Coronary artery (tissue), 2 donors: ENCODE measurements at regions not wholly inside any gene's neighbourhood (a gene's known extent, or its start where the extent isn't known, plus 50 kb on each side); places are given as distances from the start of the nearest gene placed in this dataset.

Experiments used
- DNase-seq: peaks from one replicate; pipeline ENCODE4 v3.0.0-alpha.2; 2017; ENCODE audit warnings: low spot score
- H3K27ac ChIP-seq, 2 donors: fragments of 200-600 bp; sonication (generic); one replicate each; pipeline ENCODE4 v1.5.1; 2016 to 2019
- H3K4me3 ChIP-seq: fragments of 200-600 bp; sonication (generic); 2 replicates; pipeline ENCODE4 v1.5.1; 2016; ENCODE audit warnings: mild to moderate bottlenecking, moderate library complexity
- TF ChIP-seq, protein P1 (sequence below): fragments of 200-600 bp; sonication (generic); IDR thresholded peaks from one replicate; pipeline ENCODE4 v1.5.1; 2019; ENCODE audit warnings: antibody characterized with exemption

DNA sequence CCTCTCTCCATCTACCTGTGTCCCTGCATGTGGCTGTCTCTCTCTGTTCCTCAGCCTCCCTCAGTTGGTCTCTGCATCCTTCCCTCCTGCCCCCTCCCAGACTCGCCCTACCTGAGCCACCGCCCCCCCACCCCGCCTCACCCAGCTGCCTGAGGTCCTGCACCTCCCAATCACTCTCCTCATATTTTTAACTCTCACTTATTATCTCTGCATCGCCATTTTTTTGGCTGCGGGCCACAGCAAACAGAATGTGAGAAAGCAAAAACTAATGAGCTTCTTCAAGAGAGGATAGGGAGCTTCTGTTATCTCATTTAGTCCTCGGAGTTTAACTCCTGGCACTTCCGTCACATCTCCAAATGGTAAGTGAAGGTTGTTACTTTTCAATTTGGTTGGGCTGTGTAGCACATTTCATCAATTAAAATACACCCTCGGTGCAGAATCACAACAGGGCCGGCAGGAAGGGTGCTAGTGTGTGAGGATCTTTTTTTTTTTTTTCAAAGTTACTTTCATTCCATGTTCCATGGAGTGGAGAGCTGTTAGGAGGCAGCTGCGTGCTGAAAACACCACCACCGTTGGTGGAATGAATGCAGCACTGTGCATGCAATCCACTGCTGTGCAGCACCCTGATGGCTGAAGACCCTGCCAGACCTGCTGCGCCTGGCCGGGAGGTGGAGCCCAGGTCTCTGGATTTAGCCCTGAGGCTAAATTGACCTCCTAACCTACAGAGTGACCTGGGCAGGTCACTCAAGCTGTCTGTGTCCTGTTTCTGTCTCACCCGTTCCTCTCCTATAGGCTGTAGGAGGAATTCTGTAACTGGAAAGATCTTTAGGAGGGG, 157.2 kb upstream of the NFIA start:
- DNase-seq, result no peak
- TF ChIP-seq, protein P1, sequence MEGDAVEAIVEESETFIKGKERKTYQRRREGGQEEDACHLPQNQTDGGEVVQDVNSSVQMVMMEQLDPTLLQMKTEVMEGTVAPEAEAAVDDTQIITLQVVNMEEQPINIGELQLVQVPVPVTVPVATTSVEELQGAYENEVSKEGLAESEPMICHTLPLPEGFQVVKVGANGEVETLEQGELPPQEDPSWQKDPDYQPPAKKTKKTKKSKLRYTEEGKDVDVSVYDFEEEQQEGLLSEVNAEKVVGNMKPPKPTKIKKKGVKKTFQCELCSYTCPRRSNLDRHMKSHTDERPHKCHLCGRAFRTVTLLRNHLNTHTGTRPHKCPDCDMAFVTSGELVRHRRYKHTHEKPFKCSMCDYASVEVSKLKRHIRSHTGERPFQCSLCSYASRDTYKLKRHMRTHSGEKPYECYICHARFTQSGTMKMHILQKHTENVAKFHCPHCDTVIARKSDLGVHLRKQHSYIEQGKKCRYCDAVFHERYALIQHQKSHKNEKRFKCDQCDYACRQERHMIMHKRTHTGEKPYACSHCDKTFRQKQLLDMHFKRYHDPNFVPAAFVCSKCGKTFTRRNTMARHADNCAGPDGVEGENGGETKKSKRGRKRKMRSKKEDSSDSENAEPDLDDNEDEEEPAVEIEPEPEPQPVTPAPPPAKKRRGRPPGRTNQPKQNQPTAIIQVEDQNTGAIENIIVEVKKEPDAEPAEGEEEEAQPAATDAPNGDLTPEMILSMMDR, result no peak
- Histone ChIP-seq H3K4me3 (no peak overlapping the region), H3K27ac (no peak overlapping the region)

DNA sequence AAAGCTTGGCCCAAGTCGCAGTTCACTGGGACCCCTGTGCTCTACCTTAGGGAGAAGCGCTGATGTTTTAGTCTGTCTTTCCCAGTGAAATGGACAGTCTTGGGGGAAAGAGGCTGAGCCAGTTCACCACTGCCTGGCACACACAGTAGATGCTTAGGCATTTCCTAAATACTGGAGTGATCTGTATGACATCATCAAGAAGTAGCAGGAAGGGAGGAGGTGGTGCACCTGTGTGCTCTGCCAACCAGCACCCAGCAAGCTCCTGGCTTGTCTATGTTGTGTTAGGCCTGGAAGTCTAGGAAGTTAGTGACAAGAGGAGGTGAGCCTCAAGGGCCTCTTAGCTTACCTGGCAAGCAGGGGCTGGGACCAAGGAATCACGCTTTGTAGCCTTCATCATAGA, 158.2 kb upstream of the NFIA start:
- Histone ChIP-seq H3K4me3 (no peak overlapping the region), H3K27ac (no peak overlapping the region)
- DNase-seq, result no peak
- TF ChIP-seq, protein P1, result no peak

DNA sequence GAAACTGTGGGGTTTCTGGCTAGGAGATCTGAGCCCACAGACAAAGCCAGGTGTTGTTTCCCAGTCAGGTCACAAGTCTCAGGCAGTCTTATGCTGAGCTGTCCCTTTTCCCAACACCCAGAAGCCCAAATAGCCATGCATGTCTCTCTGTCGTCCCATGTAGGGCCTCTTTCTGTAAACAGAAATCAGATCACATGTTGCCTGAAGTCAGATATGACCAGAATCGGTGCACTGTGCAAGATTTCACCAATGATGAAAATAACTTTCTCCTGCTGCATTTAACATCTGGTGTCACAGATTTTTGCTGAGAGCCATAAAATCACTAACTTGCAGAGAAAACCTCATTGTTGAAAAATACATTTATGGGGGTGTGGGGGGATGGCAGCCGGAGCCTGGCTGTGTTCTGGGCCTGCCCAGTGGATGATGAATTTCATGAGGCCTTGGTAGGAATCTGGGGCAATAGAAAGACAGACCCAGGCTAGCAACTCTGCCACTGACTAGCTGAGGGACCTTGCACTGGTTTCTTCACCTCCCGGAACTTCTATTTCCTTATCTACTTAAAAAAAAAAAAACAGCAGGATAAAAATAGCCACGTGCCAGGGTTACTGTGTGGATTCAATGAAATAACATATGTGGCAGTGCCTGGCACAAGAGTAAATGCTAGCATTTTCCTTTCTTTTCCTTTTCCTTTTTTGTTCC, 158.8 kb upstream of the NFIA start:
- TF ChIP-seq, protein P1, result no peak
- Histone ChIP-seq H3K4me3 (no peak overlapping the region), H3K27ac (peak overlapping the region in 1 of 2 donors; percentile 72)
- DNase-seq, result no peak

DNA sequence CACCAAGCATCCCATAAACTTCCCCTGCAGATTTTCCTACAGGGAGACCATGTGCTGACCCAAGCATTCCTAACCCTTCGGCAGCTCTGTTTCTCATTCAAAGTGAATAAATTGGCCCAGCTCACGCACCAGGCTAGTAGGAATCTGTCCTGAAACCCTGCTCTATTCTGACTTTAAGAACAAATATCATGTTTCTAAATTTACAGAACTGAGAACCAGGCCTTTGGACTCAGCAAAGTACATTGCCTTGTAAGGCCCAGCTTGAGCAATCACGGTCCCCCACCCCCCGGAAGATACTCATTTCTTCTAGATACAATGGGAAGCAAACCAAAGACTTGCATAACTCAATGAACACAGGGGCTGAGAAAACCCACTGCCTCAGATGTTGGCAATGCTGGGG, 160.1 kb upstream of the NFIA start:
- no peak overlapping the region for H3K4me3 ChIP-seq
- peak overlapping the region; percentile 0 to 72 for H3K27ac ChIP-seq
- no peak for DNase-seq
- TF ChIP-seq, protein P1, result no peak

DNA sequence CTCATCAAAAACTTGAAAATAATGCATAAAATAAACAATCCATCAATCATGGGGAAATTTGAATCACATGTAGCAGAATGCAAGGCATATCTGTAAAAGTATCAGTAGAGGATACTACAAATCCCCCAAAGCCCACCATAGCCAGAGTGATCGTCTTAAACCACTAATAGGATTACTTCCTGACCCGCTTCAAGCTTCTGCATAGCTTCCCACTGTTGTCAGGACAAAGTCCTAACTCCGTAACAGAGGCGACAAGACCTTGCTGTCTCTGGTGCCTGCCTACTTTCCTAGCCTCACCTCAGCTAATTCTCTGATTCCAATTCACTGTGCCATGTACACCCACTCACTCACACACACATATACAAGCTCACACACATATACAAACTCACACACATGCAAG, 161.2 kb upstream of the NFIA start:
- H3K27ac ChIP-seq, result peak overlapping the region; percentile 0 to 55
- DNase-seq, result no peak
- no peak overlapping the region for H3K4me3 ChIP-seq
- TF ChIP-seq, protein P1, result no peak

DNA sequence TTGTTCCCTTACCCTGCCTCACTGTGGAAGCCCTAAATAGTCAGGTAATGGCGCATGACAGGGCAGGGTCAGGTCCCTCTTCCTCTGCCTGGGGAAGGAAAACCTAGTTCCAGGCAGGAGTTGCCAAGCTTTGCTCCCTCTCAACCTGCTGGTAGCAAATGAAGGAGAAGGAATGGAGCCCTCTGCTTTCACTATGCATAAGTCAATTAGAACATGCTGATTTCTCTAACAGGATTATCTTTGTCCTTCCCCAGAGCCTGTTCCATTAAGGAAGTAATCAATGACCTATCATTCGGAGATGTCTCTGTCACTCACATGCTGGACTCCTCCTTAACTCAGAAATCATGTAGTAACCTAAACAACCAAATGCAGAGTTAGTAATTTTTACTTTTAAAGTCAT, 161.8 kb upstream of the NFIA start:
- TF ChIP-seq, protein P1, result no peak
- Histone ChIP-seq H3K4me3 (no peak overlapping the region), H3K27ac (peak overlapping the region in 1 of 2 donors; percentile 8)
- no peak for DNase-seq

DNA sequence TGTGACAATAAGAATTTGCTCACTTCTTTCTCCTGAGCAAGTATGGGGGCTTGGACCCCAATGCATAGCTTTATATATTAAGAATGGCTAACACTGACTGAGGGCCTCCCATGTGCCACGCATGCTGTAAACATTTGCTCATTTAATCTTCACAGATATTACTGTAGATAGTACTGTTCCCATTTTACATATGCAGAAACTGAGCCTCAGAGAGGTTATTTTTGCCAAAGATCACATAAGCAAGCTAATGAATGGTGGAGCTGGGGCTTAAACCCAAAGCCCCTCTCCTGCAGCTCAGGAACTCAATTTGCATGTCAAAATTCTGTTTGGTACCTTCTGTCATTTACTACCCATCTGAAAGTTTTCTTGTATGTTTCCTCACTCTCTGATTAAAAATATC, 163.5 kb upstream of the NFIA start:
- Histone ChIP-seq H3K4me3 (no peak overlapping the region), H3K27ac (no peak overlapping the region)
- no peak for DNase-seq
- TF ChIP-seq, protein P1, result no peak
